Keratinocyte (primary cell): ENCODE measurements at regions not wholly inside any gene's neighbourhood (a gene's known extent, or its start where the extent isn't known, plus 50 kb on each side); places are given as distances from the start of the nearest gene placed in this dataset.

Source experiments
- DNase-seq: peaks from one replicate; pipeline ENCODE4 v3.0.0-alpha.2; 2011; ENCODE audit warnings: low read depth, missing footprints, low spot score
- FAIRE-seq: peaks from 2 replicates; lab custom pipeline; 2011; peaks lifted over from hg19 to GRCh38; lab: Jason Lieb, UNC
- H2AFZ ChIP-seq: 2 replicates; pipeline ENCODE4 v1.6.0; 2012; ENCODE audit warnings: low read length, control low read depth, inconsistent platforms; ENCODE audit not compliant: control insufficient read depth
- H3K27ac ChIP-seq: 2 replicates; pipeline ENCODE4 v1.5.1; 2011; ENCODE audit warnings: low read length; ENCODE audit not compliant: control insufficient read depth, insufficient read depth
- H3K27me3 ChIP-seq: 3 replicates; pipeline ENCODE4 v1.6.0; 2011; ENCODE audit warnings: low read length; ENCODE audit not compliant: control insufficient read depth, insufficient read depth; ENCODE audit errors: extremely low read depth
- H3K36me3 ChIP-seq, 2 experiments: 2 replicates in 1 of 2; 3 replicates in 1 of 2; pipeline ENCODE4 v1.5.1; 2011; ENCODE audit warnings: low read length in 2 of 2, mild to moderate bottlenecking in 1 of 2; ENCODE audit not compliant: control insufficient read depth in 2 of 2, insufficient read depth in 2 of 2; ENCODE audit errors: extremely low read depth in 1 of 2
- H3K4me1 ChIP-seq: 3 replicates; pipeline ENCODE4 v1.5.1; 2011; ENCODE audit warnings: low read length; ENCODE audit not compliant: control insufficient read depth, insufficient read depth; ENCODE audit errors: extremely low read depth
- H3K4me2 ChIP-seq: 3 replicates; pipeline ENCODE4 v1.6.0; 2011; ENCODE audit warnings: low read depth, low read length; ENCODE audit not compliant: control insufficient read depth, insufficient read depth; ENCODE audit errors: extremely low read depth
- H3K4me3 ChIP-seq, 3 experiments: fragments of 200-600 bp in 1 of 3; sonication (generic) in 1 of 3; 2 replicates in 2 of 3; 3 replicates in 1 of 3; pipeline ENCODE4 v1.5.1; 2011 to 2016; ENCODE audit warnings: low read length in 3 of 3, mild to moderate bottlenecking in 3 of 3, control low read depth in 2 of 3, inconsistent platforms in 1 of 3, low read depth in 1 of 3, mixed read lengths in 1 of 3, mixed run types in 1 of 3, moderate library complexity in 1 of 3; ENCODE audit not compliant: control insufficient read depth in 2 of 3, insufficient read depth in 2 of 3; ENCODE audit errors: extremely low read depth in 1 of 3
- H3K79me2 ChIP-seq: 2 replicates; pipeline ENCODE4 v1.6.0; 2012; ENCODE audit warnings: low read length; ENCODE audit not compliant: control insufficient read depth, insufficient read depth
- H3K9ac ChIP-seq: 3 replicates; pipeline ENCODE4 v1.6.0; 2011; ENCODE audit warnings: low read length; ENCODE audit not compliant: control insufficient read depth, insufficient read depth; ENCODE audit errors: extremely low read depth
- H3K9me1 ChIP-seq: 3 replicates; pipeline ENCODE4 v1.6.0; 2011; ENCODE audit warnings: low read length; ENCODE audit not compliant: control insufficient read depth, insufficient read depth; ENCODE audit errors: extremely low read depth
- H3K9me3 ChIP-seq: 2 replicates; pipeline ENCODE4 v1.5.1; 2012; ENCODE audit warnings: low read depth, low read length; ENCODE audit not compliant: control insufficient read depth
- H4K20me1 ChIP-seq: 3 replicates; pipeline ENCODE4 v1.6.0; 2011; ENCODE audit warnings: low read length; ENCODE audit not compliant: control insufficient read depth, insufficient read depth; ENCODE audit errors: extremely low read depth
- CTCF ChIP-seq, 3 experiments: IDR thresholded peaks in 1 of 3; conservative IDR thresholded peaks in 1 of 3; optimal IDR thresholded peaks in 1 of 3; 2 replicates in 2 of 3; 3 replicates in 1 of 3; pipeline versions ENCODE3 to v1.5.1; 2011; ENCODE audit warnings: low read length in 3 of 3, mild to moderate bottlenecking in 3 of 3, moderate library complexity in 2 of 3, control low read depth in 1 of 3, inconsistent platforms in 1 of 3; ENCODE audit not compliant: insufficient read depth in 2 of 3; ENCODE audit errors: extremely low read depth in 1 of 3
- EZH2 ChIP-seq: IDR thresholded peaks from one replicate; pipeline ENCODE4 v1.6.1; 2012; ENCODE audit warnings: inconsistent platforms, mild to moderate bottlenecking, low read length, moderate library complexity
- dilution Hi-C: fragments of 300-500 bp; cut with MboI; formaldehyde crosslinking; loops from one replicate; pipeline ENCODE4 v1.7.0; 2020; ENCODE audit warnings: low sequenced_read_pairs; ENCODE audit not compliant: extremely low pct_ligation_motif_present

GRCh38 chr20:60838297-60838696, 413.8 kb upstream of the CDH4 start:
- no peaks in the 10 kb centered on the region for H3K9me1 ChIP-seq
- dilution Hi-C loops = no loop called here
- H3K27me3 ChIP-seq = peaks cover 14% of the 10 kb centered on the region
- H3K9me3 ChIP-seq = no peaks in the 10 kb centered on the region
- no peaks in the 10 kb centered on the region for H3K4me1 ChIP-seq
- DNase-seq (no peak), FAIRE-seq (no peak)
- no peaks in the 10 kb centered on the region for H4K20me1 ChIP-seq
- no peak overlapping the region for H3K4me3 ChIP-seq
- H3K27ac ChIP-seq = no peak overlapping the region
- H3K4me2 ChIP-seq = no peak overlapping the region
- no peaks in the 10 kb centered on the region for H3K36me3 ChIP-seq
- no peaks in the 10 kb centered on the region for H3K79me2 ChIP-seq
- no peak overlapping the region for H2AFZ ChIP-seq
- H3K9ac ChIP-seq = no peak overlapping the region
- TF ChIP-seq EZH2 (no peak), CTCF (optimal IDR thresholded peaks at IDR 0.05 in 1 of 3, IDR thresholded peaks at IDR 0.05 in 1 of 3, conservative IDR thresholded peaks at IDR 0.05 in 1 of 3; ENCODE audit: extremely low read depth in 1 of 3, insufficient read depth in 2 of 3, low read length in 3 of 3) (no peak)

GRCh38 chr20:60840971-60841370, 411.1 kb upstream of the CDH4 start:
- Histone ChIP-seq H3K4me1 (no peaks in the 10 kb centered on the region), H2AFZ (no peak overlapping the region), H4K20me1 (no peaks in the 10 kb centered on the region), H3K9ac (no peak overlapping the region), H3K79me2 (no peaks in the 10 kb centered on the region), H3K4me2 (no peak overlapping the region), H3K9me1 (no peaks in the 10 kb centered on the region), H3K27ac (no peak overlapping the region), H3K4me3 (no peak overlapping the region), H3K36me3 (no peaks in the 10 kb centered on the region), H3K27me3 (peaks cover 8% of the 10 kb centered on the region), H3K9me3 (no peaks in the 10 kb centered on the region)
- no peak for DNase-seq
- TF ChIP-seq CTCF (optimal IDR thresholded peaks at IDR 0.05 in 1 of 3, IDR thresholded peaks at IDR 0.05 in 1 of 3, conservative IDR thresholded peaks at IDR 0.05 in 1 of 3; ENCODE audit: extremely low read depth in 1 of 3, insufficient read depth in 2 of 3, low read length in 3 of 3) = no peak
- no peak for TF ChIP-seq EZH2
- dilution Hi-C loops = no loop called here
- no peak for FAIRE-seq
